Stimulated activated CD4-positive, alpha-beta T cell treated with anti-CD3 and anti-CD28 coated beads, Interleukin-2, amount 100 ng/mL, for 24 hours (primary cell): ENCODE measurements at regions not wholly inside any gene's neighbourhood (a gene's known extent, or its start where the extent isn't known, plus 50 kb on each side); places are given as distances from the start of the nearest gene placed in this dataset.
A peak's percentile ranks its signal among the peaks of the same experiment; 100 is the strongest.

Experiments
- DNase-seq, 2 donors: peaks; one replicate each; pipeline ENCODE4 v3.0.0-alpha.2; 2020

GRCh38 chr13:29921542-29921941 is 71.1 kb upstream of the UBL3 start:
- DNase-seq: no peak

- DNase-seq: no peak
Observed at GRCh38 chr13:29920025-29920643, 69.7 kb upstream of the UBL3 start.

GRCh38 chr13:29918845-29919244 is 68.4 kb upstream of the UBL3 start:
- no peak for DNase-seq

GRCh38 chr13:29917650-29918049 is 67.2 kb upstream of the UBL3 start:
- DNase-seq: no peak

GRCh38 chr13:29914581-29914980 is 64.2 kb upstream of the UBL3 start:
- no peak for DNase-seq

- DNase-seq: no peak
Observed at GRCh38 chr13:29911781-29912418, 61.5 kb upstream of the UBL3 start.

- DNase-seq: no peak
Observed at GRCh38 chr13:29909975-29910674, 59.7 kb upstream of the UBL3 start.

GRCh38 chr13:29909081-29909730 is 58.8 kb upstream of the UBL3 start:
- no peak for DNase-seq

GRCh38 chr13:29908416-29909080 is 58.1 kb upstream of the UBL3 start:
- no peak for DNase-seq

GRCh38 chr13:29907670-29908069 is 57.3 kb upstream of the UBL3 start:
- no peak for DNase-seq

- DNase-seq: no peak
Observed at GRCh38 chr13:29906432-29907011, 56.1 kb upstream of the UBL3 start.

GRCh38 chr13:29905845-29906244 is 55.4 kb upstream of the UBL3 start:
- no peak for DNase-seq

- no peak for DNase-seq
Observed at GRCh38 chr13:29903996-29904395, 53.6 kb upstream of the UBL3 start.

- no peak for DNase-seq
Observed at GRCh38 chr13:29903543-29903942, 53.1 kb upstream of the UBL3 start.

GRCh38 chr13:29902632-29903305 is 52.4 kb upstream of the UBL3 start:
- no peak for DNase-seq

- DNase-seq: peak; percentile 13 to 37
Observed at GRCh38 chr13:29901710-29902631, 51.6 kb upstream of the UBL3 start.
